Activated CD4-positive, alpha-beta T cell treated with anti-CD3 and anti-CD28 coated beads, Interleukin-2, amount 50 U/mL, for 16 hours (primary cell): ENCODE measurements at regions not wholly inside any gene's neighbourhood (a gene's known extent, or its start where the extent isn't known, plus 50 kb on each side); places are given as distances from the start of the nearest gene placed in this dataset.
"Not testable (repeated sequence)": the region's sequence is repeated elsewhere in the genome, so short reads cannot be mapped to it uniquely, and the experiment has no call there.

ENCODE experiments used
- DNase-seq: peaks from one replicate; pipeline ENCODE4 v3.0.0-alpha.2; 2020

- DNase-seq = not testable (repeated sequence)
Observed at GRCh38 chr13:16201202-16201601, 2980.4 kb downstream of the TUBA3C start.

- not testable (repeated sequence) for DNase-seq
Observed at GRCh38 chr13:16160609-16161008, 3021.0 kb downstream of the TUBA3C start.

GRCh38 chr13:16158958-16159357 is 3022.7 kb downstream of the TUBA3C start:
- DNase-seq = not testable (repeated sequence)

GRCh38 chr13:16158016-16158415 is 3023.6 kb downstream of the TUBA3C start:
- not testable (repeated sequence) for DNase-seq

DNA sequence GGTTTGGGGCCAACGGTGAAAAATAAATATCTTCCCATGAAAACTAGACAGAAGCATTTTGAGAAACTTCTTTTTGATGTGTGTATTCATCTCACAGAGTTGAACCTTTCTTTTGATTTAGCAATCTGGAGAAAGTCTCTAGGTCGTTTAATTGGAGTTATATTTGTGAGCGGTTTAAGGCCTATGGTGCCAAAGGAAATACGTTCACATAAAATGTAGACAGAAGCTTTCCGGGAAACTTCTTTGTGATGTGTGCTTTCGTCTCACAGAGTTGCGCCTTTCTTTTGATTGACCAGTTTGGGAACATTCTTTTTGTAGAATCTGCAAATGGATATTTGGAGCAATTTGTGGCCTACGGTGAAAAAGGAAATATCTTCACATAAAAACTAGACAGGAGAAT is 3028.8 kb downstream of the TUBA3C start:
- not testable (repeated sequence) for DNase-seq

DNA sequence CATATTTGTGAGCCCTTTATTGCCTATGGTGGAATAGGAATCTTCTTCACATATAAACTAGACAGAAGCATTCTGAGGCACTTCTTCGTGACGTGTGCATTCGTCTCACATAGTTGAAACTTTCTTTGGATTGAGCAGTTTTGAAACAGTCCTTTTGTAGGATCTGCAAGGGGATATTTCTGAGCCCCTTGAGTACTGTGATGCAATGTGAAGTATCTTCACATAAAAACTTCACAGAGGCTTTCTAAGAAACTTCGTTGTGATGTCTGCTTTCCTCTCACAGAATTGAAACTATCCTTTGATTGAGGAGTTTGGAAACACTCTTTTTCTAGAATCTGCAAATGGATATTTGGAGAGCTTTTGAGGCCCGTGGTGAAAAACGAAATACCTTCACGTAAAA is 3030.3 kb downstream of the TUBA3C start:
- DNase-seq = not testable (repeated sequence)

- DNase-seq = not testable (repeated sequence)
Observed at GRCh38 chr13:16149415-16149814, 3032.2 kb downstream of the TUBA3C start.

- DNase-seq = not testable (repeated sequence)
Observed at GRCh38 chr13:16145652-16146051, 3036.0 kb downstream of the TUBA3C start.

GRCh38 chr13:16141361-16141760 is 3040.3 kb downstream of the TUBA3C start:
- DNase-seq = peak; percentile 19

GRCh38 chr13:16136846-16137245 is 3044.8 kb downstream of the TUBA3C start:
- DNase-seq = not testable (repeated sequence)

- DNase-seq = not testable (repeated sequence)
Observed at GRCh38 chr13:16128675-16129074, 3052.9 kb downstream of the TUBA3C start.

DNA sequence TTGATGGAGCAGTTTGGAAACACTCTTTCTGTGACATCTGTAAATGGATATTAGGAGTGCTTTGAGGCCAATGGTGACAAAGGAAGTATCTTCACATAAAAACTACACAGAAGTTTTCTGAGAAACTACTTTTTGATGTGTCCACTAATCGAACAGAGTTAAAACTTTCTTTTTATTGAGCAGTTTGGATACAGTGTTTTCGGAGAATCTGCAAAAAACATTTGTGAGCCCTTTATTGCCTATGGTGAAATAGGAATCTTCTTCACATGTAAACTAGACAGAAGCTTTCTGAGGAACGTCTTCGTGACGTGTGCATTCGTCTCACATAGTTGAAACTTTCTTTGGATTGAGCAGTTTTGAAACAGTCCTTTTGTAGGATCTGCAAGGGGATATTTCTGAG is 3068.2 kb downstream of the TUBA3C start:
- not testable (repeated sequence) for DNase-seq
